GM06990 (cell line): ENCODE measurements at regions not wholly inside any gene's neighbourhood (a gene's known extent, or its start where the extent isn't known, plus 50 kb on each side); places are given as distances from the start of the nearest gene placed in this dataset.

Experiments used
- DNase-seq: peaks from one replicate; pipeline ENCODE4 v3.0.0-alpha.2; 2011; ENCODE audit not compliant: insufficient read length; ENCODE audit errors: extremely low read depth
- H3K27me3 ChIP-seq: replicated peaks from 2 replicates; pipeline ENCODE4 v1.6.0; 2011; ENCODE audit warnings: low read length; ENCODE audit not compliant: control insufficient read depth, insufficient read depth
- H3K36me3 ChIP-seq: 2 replicates; pipeline ENCODE4 v1.5.1; 2011; ENCODE audit warnings: low read length; ENCODE audit not compliant: control insufficient read depth, insufficient read depth
- H3K4me3 ChIP-seq: replicated peaks from 2 replicates; pipeline ENCODE4 v1.5.1; 2011; ENCODE audit warnings: low read depth, mild to moderate bottlenecking, control low read depth, low read length
- TF ChIP-seq, protein P1 (sequence below): IDR thresholded peaks from 2 replicates; pipeline ENCODE4 v1.5.1; 2011; ENCODE audit warnings: low read length, control low read depth, mild to moderate bottlenecking, inconsistent platforms; ENCODE audit not compliant: insufficient read depth, poor library complexity, severe bottlenecking

DNA sequence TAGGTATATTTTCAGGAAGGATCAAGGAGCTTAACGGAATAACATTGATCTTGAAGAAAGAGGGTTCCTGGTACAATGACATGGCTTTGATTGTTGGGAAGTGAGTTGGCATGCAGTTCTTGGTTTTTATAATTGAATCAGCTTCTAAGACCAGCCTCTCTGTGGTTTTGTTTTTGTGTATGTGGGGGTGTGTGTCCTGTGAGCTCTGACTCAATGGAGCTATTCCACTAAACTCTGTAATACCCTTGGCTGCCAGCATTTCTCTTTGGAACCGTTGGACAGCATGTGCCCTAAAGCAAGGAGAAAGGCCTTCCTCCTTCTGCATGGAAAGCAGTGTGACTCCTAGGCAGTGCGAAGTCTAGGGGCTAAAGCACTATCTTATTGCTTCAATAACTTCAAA is 124.8 kb downstream of the EDEM1 start:
- Histone ChIP-seq H3K27me3 (no peaks in the 10 kb centered on the region), H3K4me3 (no peak overlapping the region), H3K36me3 (no peaks in the 10 kb centered on the region)
- TF ChIP-seq, protein P1, sequence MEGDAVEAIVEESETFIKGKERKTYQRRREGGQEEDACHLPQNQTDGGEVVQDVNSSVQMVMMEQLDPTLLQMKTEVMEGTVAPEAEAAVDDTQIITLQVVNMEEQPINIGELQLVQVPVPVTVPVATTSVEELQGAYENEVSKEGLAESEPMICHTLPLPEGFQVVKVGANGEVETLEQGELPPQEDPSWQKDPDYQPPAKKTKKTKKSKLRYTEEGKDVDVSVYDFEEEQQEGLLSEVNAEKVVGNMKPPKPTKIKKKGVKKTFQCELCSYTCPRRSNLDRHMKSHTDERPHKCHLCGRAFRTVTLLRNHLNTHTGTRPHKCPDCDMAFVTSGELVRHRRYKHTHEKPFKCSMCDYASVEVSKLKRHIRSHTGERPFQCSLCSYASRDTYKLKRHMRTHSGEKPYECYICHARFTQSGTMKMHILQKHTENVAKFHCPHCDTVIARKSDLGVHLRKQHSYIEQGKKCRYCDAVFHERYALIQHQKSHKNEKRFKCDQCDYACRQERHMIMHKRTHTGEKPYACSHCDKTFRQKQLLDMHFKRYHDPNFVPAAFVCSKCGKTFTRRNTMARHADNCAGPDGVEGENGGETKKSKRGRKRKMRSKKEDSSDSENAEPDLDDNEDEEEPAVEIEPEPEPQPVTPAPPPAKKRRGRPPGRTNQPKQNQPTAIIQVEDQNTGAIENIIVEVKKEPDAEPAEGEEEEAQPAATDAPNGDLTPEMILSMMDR = no peak
- DNase-seq = no peak

DNA sequence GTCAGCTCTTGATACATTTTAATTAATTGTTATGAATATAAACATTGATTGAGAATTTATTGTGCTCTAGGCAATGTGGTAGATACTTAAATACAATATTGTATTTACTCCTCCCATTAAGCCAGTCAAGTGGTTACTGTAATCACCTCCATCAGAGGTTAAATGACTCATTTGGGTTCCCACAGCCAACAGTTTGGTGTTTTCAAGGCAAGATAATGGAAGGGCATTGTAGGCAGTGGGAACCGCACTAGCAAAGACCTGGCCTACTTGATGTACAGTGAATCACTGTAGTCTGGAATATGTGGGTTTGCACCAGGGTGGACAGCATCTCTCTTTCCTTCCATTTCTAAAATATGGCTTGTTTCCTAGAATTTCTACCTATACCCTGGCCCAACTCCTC is 127.4 kb downstream of the EDEM1 start:
- DNase-seq = no peak
- TF ChIP-seq, protein P1 = no peak
- Histone ChIP-seq H3K36me3 (no peaks in the 10 kb centered on the region), H3K4me3 (no peak overlapping the region), H3K27me3 (no peaks in the 10 kb centered on the region)

DNA sequence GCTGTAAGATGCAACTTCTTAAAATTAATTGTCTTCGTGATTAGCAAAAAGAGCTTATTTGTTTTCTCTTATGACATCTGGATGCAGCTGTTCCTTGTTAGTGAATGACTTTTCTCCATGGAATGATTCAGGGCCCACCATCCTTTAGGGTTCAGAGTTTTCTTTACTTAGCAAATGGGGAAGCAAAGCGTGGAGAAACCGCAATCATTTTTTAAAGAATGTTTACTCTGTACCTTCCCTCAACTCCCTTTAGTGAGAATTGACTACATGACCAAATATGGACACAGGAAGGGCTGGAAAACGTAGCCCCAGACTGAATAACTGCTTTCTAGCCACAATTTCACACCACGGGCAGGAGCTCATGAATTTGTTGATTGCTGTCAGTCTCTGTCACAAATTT is 130.1 kb downstream of the EDEM1 start:
- DNase-seq = no peak
- Histone ChIP-seq H3K4me3 (no peak overlapping the region), H3K36me3 (no peaks in the 10 kb centered on the region), H3K27me3 (no peaks in the 10 kb centered on the region)
- TF ChIP-seq, protein P1 = no peak

DNA sequence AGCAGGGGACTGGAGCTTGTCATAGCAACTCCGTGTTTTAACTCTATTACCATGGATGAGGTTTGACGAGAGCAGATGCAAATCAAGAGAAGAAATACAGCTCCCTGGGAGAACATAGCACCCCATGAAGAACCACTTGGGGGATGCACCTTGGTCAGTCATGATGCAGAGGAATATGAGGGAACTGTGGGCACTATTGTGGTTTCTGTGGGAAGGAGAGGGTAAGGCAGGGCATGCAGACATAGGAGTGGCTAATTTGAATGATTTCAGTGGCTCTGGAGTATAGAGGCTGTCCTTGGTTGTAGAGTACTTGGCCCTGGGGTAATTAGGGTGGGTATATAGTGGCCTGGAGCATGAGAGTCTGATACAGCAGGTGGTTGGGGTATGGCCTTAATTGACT is 131.9 kb downstream of the EDEM1 start:
- no peaks in the 10 kb centered on the region for H3K36me3 ChIP-seq
- no peak overlapping the region for H3K4me3 ChIP-seq
- TF ChIP-seq, protein P1 = no peak
- DNase-seq = no peak
- H3K27me3 ChIP-seq = no peaks in the 10 kb centered on the region

DNA sequence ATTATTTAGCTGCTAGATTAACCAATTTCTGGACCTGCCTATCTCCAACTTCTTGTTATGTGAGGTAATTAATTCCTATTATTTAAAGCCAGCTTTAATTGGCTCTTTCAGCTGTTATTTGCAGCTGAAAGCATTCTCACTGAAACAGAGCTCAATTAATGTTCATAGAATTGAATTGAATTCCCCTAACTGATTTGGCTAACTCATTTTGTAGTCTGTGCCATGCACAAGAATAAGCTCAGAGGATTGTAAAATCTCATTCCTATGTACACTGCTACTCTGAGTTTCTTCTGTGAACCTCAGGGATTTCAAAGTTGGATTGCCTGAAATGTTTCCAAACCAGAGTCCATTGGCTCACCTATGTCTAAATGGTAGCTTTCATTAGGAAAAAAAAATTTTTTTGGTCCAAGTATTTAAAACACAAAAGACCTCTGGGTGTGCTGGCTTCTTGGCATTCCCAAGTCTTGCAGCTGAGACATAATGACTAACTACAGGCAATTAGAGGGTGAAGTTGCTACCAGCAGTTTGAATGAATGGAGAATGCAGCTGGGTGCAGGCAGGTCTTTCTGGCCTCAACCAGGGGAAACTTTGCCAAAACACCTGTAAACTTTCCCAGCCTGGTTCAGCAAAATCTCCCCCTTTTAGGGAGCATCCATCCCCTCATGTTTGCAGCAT is 134.3 kb downstream of the EDEM1 start:
- Histone ChIP-seq H3K36me3 (no peaks in the 10 kb centered on the region), H3K27me3 (no peaks in the 10 kb centered on the region), H3K4me3 (no peak overlapping the region)
- TF ChIP-seq, protein P1 = no peak
- DNase-seq = no peak

DNA sequence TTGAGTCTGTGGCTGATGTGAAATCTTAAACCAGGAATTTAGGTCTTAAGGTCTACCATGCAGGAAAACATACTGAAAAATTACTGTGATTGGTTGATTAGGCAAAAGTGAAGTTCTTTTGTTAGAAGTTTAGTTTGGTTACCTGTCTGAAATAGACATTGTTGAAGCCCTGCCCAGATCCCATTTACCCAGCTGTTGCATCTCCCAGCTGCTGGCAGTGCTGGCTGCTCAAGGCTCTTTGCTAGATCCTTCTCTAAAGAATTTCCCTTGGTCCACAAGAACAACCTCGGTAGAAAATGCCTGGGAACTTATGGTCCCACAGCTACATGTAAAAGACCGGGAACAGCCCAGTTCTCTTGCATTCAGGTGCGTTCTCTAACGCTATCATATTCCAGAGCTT is 137.3 kb downstream of the EDEM1 start:
- TF ChIP-seq, protein P1 = no peak
- no peaks in the 10 kb centered on the region for H3K36me3 ChIP-seq
- no peak overlapping the region for H3K4me3 ChIP-seq
- no peak for DNase-seq
- H3K27me3 ChIP-seq = no peaks in the 10 kb centered on the region
